Parathyroid adenoma (tissue), 2 donors: ENCODE measurements at regions not wholly inside any gene's neighbourhood (a gene's known extent, or its start where the extent isn't known, plus 50 kb on each side); places are given as distances from the start of the nearest gene placed in this dataset.

ENCODE experiments used
- H2AFZ ChIP-seq: fragments of 300-600 bp; sonication (generic); one replicate; pipeline ENCODE4 v1.7.0; 2017; ENCODE audit warnings: antibody characterized with exemption, mild to moderate bottlenecking
- H3K27ac ChIP-seq: fragments of 300-600 bp; sonication (generic); one replicate; pipeline ENCODE4 v1.7.0; 2017
- H3K27me3 ChIP-seq: fragments of 300-600 bp; sonication (generic); one replicate; pipeline ENCODE4 v1.7.0; 2017; ENCODE audit warnings: low read length; ENCODE audit not compliant: control insufficient read depth, insufficient read depth
- H3K36me3 ChIP-seq: fragments of 300-600 bp; sonication (generic); one replicate; pipeline ENCODE4 v1.7.0; 2017; ENCODE audit warnings: low read length; ENCODE audit not compliant: control insufficient read depth, insufficient read depth
- H3K4me1 ChIP-seq: fragments of 300-600 bp; sonication (generic); one replicate; pipeline ENCODE4 v1.7.0; 2017; ENCODE audit warnings: control low read depth
- H3K4me2 ChIP-seq: fragments of 300-600 bp; sonication (generic); one replicate; pipeline ENCODE4 v1.7.0; 2017; ENCODE audit warnings: low read length
- H3K4me3 ChIP-seq: fragments of 300-600 bp; sonication (generic); one replicate; pipeline ENCODE4 v1.7.0; 2017; ENCODE audit warnings: low read depth, low read length
- H3K79me2 ChIP-seq: fragments of 300-600 bp; sonication (generic); one replicate; pipeline ENCODE4 v1.7.0; 2017; ENCODE audit warnings: control low read depth
- H3K9ac ChIP-seq: fragments of 300-600 bp; sonication (generic); one replicate; pipeline ENCODE4 v1.7.0; 2017; ENCODE audit warnings: mild to moderate bottlenecking
- H3K9me3 ChIP-seq: fragments of 300-600 bp; sonication (generic); one replicate; pipeline ENCODE4 v1.7.0; 2017; ENCODE audit warnings: low read length; ENCODE audit not compliant: control insufficient read depth
- CTCF ChIP-seq: fragments of 300-600 bp; sonication (generic); IDR thresholded peaks from one replicate; pipeline ENCODE4 v1.7.0; 2017; ENCODE audit warnings: antibody characterized with exemption, mild to moderate bottlenecking
- donor health status: primary hyperparathyroidism.

GRCh38 chr22:49704345-49705215 lies 123.1 kb downstream of the BRD1 start:
- Histone ChIP-seq H3K4me1 (no peaks in the 10 kb centered on the region), H3K79me2 (no peaks in the 10 kb centered on the region), H3K4me3 (no peak overlapping the region), H3K9ac (no peak overlapping the region), H3K4me2 (no peak overlapping the region), H3K27ac (no peak overlapping the region), H3K9me3 (no peaks in the 10 kb centered on the region), H2AFZ (no peak overlapping the region), H3K27me3 (peaks cover 3% of the 10 kb centered on the region), H3K36me3 (no peaks in the 10 kb centered on the region)
- no peak for TF ChIP-seq CTCF

- Histone ChIP-seq H3K9me3 (no peaks in the 10 kb centered on the region), H3K27ac (no peak overlapping the region), H3K36me3 (no peaks in the 10 kb centered on the region), H2AFZ (no peak overlapping the region), H3K27me3 (peaks cover 3% of the 10 kb centered on the region), H3K4me1 (no peaks in the 10 kb centered on the region), H3K79me2 (no peaks in the 10 kb centered on the region), H3K4me2 (no peak overlapping the region), H3K4me3 (no peak overlapping the region), H3K9ac (no peak overlapping the region)
- TF ChIP-seq CTCF: no peak
These were observed 123.7 kb downstream of the BRD1 start for GRCh38 chr22:49703990-49704344.

- H3K27ac ChIP-seq: no peak overlapping the region
- no peaks in the 10 kb centered on the region for H3K4me1 ChIP-seq
- no peak overlapping the region for H3K9ac ChIP-seq
- peaks cover 3% of the 10 kb centered on the region for H3K27me3 ChIP-seq
- no peaks in the 10 kb centered on the region for H3K79me2 ChIP-seq
- no peak overlapping the region for H2AFZ ChIP-seq
- H3K4me3 ChIP-seq: no peak overlapping the region
- no peaks in the 10 kb centered on the region for H3K9me3 ChIP-seq
- no peak for TF ChIP-seq CTCF
- H3K4me2 ChIP-seq: no peak overlapping the region
- no peaks in the 10 kb centered on the region for H3K36me3 ChIP-seq
These were observed 124.2 kb downstream of the BRD1 start for GRCh38 chr22:49703505-49703904.

GRCh38 chr22:49702068-49702397 lies 125.6 kb downstream of the BRD1 start:
- H2AFZ ChIP-seq: no peak overlapping the region
- H3K9me3 ChIP-seq: no peaks in the 10 kb centered on the region
- no peaks in the 10 kb centered on the region for H3K4me1 ChIP-seq
- no peak overlapping the region for H3K27ac ChIP-seq
- no peaks in the 10 kb centered on the region for H3K79me2 ChIP-seq
- no peak overlapping the region for H3K9ac ChIP-seq
- H3K4me2 ChIP-seq: no peak overlapping the region
- no peaks in the 10 kb centered on the region for H3K36me3 ChIP-seq
- peaks cover 3% of the 10 kb centered on the region for H3K27me3 ChIP-seq
- no peak overlapping the region for H3K4me3 ChIP-seq
- TF ChIP-seq CTCF: no peak
